HG02885 (cell line): ENCODE measurements at regions not wholly inside any gene's neighbourhood (a gene's known extent, or its start where the extent isn't known, plus 50 kb on each side); places are given as distances from the start of the nearest gene placed in this dataset.

ENCODE experiments used
- ATAC-seq: cut with Tn5 transposase; IDR thresholded peaks from one replicate; pipeline ENCODE4 v1.9.1; 2021; ENCODE audit warnings: mild to moderate bottlenecking; ENCODE audit not compliant: unreplicated experiment, poor library complexity

DNA sequence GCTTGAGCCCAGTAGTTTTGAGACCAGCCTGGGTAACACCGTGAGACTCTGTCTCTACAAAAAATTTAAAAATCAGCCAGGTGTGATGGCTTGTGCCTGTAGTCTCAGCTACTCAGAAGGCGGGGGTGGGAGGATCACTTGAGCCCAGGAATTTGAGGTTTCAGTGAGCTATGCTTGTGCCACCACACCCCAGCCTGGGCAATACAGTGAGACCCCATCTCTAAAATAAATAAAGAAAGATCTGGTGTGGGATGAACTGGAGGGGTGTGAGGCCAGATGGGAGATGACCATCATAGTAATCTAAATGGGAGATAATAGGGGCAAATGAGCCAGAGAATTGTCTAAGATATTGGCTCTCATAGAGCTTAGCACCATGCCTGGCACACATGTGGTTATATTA is 60.1 kb upstream of the TRABD2B start:
- ATAC-seq = no peak

DNA sequence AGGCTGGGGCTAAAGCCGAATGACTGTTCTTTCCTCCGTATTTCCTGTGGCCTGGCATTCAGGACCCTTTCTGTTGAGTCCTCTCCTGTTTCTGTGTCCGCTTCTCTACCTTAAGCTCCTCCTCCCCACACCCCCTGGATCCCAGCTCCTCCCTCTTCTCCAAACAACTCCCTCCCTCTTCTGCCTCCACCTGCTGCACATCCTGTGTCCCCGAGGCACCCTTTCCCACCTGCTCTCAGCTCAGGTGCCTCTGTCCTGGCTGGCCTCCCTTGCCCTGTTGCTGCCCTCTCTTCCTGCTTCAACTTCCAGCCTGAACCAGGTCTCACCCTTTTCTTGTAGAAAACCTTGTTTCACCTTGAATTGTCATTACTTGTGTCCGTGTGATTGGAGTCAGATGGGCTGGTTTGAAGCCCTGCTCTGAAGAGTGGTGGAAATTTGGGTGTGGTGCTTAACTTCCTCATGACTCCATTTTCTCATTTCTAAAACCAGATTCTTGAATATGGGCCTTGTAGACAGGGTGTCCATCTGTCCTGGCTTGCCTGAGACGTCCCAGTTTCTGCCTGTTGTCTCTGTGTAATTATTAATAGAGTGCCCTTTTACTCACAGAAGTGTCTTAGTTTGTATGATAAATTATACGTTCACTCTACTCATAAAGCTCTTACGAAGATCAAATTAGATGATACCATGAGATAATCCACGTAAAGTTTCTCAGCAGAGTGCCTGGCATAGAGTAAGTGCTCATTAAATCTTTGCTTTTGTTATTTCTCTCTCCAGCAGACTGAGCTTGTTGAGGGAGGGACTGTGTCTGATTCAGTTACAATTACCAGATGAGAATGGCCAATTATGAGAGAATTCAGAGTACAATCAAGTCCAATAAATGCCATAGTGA is 58.9 kb upstream of the TRABD2B start:
- no peak for ATAC-seq

DNA sequence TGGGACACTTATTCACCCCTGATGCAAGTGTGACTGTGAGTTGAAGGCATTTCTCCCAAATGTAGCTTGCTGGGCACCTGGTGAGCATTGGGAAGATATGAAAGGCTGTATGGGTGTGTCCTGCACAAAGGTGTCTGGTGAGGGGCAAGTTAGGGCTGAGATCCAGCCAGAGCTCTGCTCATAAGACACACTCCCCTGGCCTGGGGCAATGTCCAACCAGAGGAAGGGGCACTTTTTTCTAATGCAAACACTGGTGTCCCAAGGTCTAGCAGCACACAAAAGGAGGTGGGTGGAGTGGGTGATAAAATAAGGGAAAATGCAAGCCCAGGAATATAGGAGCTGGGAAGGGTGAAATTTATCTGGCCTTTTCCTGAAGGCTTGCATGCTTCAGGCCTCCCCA is 57.0 kb upstream of the TRABD2B start:
- ATAC-seq = no peak

DNA sequence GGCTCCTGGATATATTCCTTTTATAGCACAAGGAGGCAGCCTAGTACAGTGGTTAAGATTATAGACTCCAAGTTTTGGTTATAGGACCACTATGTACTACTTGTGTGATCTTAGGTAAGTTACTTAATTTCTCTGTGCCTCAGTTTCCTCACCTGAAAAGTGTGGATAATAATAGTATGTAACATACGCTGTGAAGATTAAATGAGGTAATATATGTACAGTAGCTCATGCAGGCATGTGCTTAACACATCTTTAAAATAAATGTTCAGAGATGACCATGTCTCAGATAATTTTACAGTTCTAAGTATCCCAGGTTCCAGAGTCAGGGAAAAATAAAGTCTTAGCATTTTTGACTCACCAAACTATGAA is 55.7 kb upstream of the TRABD2B start:
- no peak for ATAC-seq

DNA sequence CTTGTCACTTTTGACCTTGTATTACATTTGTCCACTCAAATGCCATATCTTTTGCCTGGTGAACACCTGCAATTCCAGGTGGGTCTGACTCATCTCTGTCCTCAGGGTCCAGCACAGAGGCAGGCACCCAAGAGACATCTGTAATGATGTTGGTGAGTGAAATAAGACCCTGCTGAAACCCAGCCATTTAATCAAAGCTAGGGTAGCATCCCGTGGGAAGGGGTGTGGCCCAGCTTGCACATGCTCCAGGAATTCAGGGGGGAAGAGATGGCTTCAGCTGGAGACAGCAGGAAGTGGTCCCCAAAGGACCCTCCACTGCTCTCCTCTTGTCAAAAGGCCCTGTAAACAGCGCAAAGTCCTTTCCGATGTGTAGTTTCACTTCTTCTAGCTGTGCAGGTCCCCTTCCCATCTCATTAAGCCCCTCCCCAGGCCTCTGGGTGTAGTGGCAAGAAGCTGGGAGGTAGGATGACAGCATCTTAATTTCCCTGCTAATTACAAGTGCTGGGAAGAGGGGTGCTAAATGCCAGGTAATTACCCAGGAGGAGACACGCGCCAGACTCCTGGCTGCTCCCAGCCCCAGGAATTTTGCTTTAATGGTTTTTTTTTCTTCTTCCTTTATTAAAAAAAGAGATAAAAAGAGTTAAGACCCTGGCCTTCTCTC is 54.4 kb upstream of the TRABD2B start:
- ATAC-seq = no peak

DNA sequence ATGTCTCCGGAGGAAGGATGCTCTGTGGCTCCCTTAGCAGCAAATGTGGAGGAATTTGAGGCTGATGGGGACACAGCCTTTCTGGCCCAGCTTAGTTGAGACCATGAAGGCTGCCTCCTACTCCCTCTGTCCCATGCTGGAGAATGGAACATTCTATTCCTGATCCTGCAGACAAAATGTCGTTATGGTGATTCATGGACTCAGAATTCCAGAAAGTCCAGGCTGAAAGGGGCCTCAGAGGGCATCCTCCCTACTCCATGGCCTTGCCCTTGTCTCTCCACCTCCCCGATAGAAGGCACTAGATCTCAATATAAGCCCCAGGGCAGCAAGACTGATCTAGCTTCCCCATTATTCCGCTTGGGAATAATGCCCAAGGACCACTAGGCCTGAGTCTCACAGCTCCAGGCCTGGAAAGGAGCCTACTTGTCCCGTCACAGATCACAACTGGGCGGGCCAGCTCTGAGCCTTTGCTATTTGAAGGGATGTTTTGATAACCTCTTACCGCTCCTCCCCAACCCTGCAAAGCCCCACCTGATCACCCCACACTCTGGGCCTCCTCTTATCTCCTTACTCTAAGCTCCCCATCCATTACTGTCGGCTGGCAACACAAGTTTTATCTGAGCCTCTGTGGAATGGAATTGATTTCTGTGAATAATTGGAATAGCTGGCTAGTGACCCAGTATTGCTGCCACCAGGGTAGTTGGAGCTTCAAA is 52.8 kb upstream of the TRABD2B start:
- ATAC-seq = no peak

DNA sequence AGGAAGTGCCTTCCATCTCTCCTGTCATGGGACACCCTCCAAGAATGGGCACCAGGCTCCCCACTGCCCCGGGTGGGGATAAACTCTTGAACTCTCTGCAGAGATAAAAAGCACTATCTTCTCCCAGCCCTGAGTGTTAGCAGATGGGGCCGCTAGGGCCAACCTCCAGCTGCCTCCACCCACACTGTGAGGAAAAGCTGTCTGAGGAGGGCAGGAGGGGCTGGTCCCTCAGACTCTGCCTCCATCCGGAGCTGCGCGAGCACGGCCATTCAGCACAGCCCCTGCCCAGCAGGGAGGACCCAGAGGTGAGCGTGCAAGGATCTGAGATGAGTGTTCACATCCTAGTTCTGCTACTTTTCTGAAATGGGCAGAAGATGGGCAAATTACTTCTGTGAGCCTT is 51.8 kb upstream of the TRABD2B start:
- ATAC-seq = no peak

DNA sequence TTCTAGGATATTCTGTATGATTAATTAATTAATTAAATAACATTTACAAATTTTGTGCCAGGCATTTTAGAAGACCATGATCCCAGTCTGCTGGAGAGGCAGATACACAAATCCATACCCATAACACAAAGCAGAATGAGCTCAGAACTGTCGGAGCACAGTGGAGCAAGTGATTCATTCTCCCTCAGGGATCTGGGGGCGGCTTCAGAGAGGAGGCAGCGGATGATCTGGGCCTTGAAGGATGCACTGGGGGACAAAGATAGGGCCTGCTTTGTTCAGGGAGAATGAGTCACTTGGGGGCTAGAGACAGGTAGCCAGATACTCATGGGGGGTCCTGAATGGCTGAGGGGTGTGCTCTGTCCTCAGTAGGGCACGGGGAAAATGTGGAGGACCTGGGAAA is 50.9 kb upstream of the TRABD2B start:
- no peak for ATAC-seq

DNA sequence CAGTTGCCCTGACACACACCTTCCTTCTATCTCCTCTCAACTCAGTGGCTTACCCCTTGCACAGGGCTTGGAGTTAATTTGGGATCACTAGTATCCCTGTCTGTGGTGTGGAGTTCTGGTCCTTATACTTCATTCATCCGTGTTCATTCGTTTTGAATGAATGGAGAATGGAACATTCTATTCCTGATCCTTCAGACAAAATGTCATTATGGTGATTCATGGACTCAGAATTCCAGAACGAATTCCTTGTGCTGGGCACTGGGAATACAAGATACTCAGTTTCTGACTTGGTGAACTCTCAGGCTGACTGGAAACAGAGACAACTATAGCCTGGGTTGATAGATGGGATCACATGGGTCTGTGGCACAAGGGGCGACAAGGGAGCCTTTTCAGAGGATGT is 49.9 kb upstream of the TRABD2B start:
- no peak for ATAC-seq
